Stimulated activated naive CD8-positive, alpha-beta T cell treated with anti-CD3 and anti-CD28 coated beads, Interleukin-15, Interleukin-2, amounts not matched to agents 100 U/mL and 50 U/mL, for 24 hours (primary cell): ENCODE measurements at regions not wholly inside any gene's neighbourhood (a gene's known extent, or its start where the extent isn't known, plus 50 kb on each side); places are given as distances from the start of the nearest gene placed in this dataset.

Experiments
- ATAC-seq: fragments of 150-1000 bp; cut with Tn5 transposase; one replicate; pipeline ENCODE4 v1.10.0; 2021
- DNase-seq: peaks from one replicate; pipeline ENCODE4 v3.0.0; 2021

DNA sequence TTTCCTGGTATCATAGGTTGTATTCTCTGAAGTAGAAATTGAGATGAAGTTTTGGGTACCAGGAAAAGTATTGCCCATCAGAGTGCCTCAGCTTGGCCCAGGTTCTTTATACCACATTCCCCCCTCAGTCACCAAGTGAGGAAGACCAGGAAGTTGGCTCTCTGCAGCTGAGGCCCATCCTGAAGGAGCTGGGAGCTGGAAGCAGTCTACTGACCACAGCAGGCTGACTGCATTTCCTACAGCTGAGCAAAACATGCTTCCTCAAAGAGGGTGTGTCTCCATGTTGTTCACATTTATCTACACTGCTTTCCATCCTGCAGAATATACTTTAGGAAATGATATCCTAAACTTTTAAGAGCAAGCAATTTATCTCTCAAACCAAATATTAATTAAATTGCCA, 654.6 kb downstream of the ELAVL2 start:
- no peak for DNase-seq
- ATAC-seq, result no peak

DNA sequence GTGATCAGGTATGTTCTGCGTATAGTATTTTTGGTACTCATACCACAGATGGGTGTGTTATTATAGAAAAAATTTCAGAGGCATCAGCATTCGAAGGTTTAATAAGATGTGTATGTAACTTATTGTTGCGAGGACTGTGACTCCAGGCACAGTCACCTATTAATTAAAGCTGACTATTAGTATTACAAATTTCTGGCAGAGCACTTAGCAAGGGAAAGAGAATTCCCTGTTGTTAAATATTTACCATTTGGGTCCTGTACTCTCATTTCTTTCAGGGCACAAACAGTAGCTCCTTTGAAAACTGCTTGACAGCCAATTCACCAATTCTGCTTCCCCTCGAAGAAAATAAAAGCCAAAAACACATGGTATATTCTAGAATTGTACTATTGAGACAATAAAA, 653.8 kb downstream of the ELAVL2 start:
- DNase-seq, result no peak
- no peak for ATAC-seq

DNA sequence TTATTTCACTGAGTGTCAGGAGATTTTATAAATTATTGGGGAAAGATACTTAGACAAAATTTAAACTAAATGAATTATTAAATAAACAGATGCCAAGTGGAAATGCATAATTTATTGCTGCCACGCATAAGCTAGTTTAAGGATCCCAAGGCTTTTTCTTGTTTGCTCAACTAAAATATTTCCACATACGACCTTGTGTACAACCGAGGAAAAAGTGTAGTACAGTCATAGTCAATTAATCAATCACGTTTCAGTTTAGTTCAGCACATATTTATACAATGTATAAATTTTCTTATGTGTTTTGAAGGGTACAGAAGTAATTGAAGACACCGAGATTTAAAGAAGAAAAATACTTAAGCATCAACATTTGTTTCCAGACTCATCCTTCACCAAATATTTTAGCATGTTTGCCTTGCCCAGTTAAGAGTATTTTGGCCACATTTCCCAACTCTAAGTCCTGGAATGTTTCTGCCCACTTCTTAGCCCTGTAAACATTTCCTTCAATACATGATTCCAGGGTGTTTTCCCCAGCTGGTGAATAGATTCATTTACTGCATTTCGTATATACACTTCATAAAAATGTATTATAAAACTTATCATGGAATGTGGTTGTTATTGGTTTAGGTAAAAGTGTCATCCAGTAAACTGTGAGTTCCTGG, 652.9 kb downstream of the ELAVL2 start:
- ATAC-seq, result no peak

DNA sequence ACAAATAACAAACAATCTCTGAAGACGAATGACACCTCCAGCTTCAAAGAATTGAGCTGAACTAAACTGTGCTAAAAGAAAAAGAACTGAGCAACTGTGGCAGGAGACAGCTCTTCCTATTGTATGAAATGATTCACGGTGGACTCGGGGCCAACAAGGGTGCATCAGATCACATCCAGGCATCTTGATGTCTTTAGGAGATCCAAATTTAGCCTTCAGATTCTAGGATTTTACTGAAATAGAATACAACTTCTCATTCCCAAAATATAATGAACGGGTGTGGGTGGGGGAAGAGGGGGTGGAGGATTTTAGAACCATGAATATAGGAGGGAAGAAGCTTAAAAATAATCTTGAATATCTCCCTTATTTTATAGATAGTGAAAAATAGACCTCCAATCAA, 631.8 kb downstream of the ELAVL2 start:
- DNase-seq, result no peak
- no peak for ATAC-seq

More for the DNA sequence above, 652.9 kb downstream of the ELAVL2 start:
- DNase-seq, result no peak

- ATAC-seq, result no peak
- DNase-seq, result no peak
These were observed 610.4 kb downstream of the ELAVL2 start for GRCh38 chr9:23215688-23216087.

GRCh38 chr9:23219471-23219870, 606.6 kb downstream of the ELAVL2 start:
- ATAC-seq (no peak), DNase-seq (no peak)

DNA sequence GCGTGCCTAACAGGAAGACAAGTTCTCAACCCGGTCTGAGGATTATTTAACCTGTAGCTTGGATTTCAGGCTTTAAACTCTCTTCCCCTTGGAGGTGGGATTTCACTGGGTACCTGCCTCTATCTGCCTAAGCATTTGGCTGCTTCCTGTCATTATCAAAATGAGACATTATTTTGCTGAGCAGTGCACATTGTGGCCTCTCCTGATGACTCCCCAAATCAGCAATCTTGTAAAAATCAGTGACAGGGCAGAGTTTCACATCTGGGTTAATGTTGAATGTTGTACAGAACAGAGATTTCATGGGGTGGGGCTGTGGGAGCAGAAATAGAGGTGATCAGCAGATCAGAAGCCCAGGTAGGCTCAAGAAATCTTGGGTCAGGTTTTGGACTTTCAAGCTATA, 605.9 kb downstream of the ELAVL2 start:
- DNase-seq (no peak), ATAC-seq (no peak)

DNA sequence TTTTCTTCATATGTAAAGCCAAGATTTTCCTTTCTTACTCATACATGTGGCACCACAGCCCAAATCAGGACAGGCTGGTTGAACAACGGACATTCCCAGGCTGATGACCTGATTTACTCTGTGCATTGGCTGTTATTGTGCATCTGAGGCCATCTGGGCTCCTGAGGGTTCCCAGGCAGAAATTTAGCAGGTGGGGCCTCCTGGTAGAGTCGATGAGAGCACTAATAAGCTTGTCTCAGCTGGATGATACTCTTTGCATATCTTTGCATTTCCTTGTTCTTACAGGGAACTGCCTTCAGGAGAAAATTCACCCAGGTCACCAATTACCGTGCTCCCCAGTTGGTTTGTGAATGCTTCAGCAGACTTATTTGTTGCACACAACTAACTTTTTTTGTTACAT, 605.1 kb downstream of the ELAVL2 start:
- DNase-seq, result no peak
- ATAC-seq, result no peak

DNA sequence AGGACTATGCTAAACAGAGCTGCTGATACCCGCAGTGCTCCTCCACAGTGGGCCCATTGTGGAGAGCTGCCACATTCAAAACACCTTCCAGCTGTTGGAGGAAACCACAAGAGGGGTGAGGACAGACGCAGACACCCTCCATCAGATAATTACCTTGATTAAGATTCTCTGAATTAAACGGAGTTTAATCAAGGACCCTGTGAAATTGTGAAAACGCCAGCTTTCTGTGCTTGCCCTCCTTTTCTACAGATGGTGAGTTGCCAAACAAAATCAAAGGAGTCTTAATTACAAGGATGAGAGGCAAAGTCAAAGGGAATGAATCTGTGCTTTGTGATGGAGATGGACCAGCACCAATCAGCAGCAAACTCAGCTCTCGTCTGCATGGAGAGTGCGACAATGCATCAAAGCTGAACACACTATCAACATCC, 596.1 kb downstream of the ELAVL2 start:
- DNase-seq, result no peak
- no peak for ATAC-seq

DNA sequence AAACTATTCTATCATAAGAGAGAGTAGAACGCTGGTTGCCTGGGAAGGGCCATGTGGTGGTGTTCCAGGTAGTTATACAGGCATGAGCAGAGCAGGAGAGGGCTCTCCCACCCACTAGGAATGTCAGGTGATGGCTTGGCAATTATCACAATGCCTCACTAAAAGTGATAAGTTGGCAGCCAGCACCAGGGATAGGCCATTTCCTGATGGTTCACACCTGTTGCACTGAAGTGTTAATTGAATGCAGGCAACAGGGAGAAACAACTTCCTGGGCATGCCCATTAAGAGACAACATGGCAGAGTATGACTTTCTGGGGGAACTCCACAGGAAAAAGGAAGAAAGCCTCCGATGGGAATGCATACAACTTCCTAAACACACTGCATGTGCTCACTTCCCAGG, 593.2 kb downstream of the ELAVL2 start:
- ATAC-seq (no peak), DNase-seq (no peak)

DNA sequence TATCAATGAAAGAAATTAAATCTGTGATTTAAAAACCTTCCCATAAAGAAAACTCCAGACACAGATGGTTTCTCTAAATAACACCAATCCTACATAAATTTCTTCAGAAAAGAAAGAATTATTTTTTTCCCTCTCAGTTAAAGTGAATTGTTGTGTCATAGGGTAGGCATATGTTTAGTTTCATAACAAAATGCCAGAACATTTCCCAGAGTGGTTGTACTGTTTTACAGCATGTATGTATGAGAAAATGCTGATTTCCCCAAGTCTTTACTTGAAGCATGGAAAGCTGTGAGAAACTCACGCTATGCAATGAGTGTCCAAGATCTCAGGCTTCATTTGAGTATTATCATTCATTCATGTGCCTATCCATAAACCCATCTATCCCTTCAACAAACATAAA, 582.5 kb downstream of the ELAVL2 start:
- DNase-seq (no peak), ATAC-seq (no peak)

GRCh38 chr9:23245067-23245466, 581.0 kb downstream of the ELAVL2 start:
- ATAC-seq, result no peak
- no peak for DNase-seq

GRCh38 chr9:23254404-23255184, 571.4 kb downstream of the ELAVL2 start:
- DNase-seq (no peak), ATAC-seq (no peak)

- DNase-seq (no peak), ATAC-seq (no peak)
These were observed 570.7 kb downstream of the ELAVL2 start for GRCh38 chr9:23255346-23255745.

GRCh38 chr9:23258569-23258968, 567.5 kb downstream of the ELAVL2 start:
- no peak for ATAC-seq
- no peak for DNase-seq

DNA sequence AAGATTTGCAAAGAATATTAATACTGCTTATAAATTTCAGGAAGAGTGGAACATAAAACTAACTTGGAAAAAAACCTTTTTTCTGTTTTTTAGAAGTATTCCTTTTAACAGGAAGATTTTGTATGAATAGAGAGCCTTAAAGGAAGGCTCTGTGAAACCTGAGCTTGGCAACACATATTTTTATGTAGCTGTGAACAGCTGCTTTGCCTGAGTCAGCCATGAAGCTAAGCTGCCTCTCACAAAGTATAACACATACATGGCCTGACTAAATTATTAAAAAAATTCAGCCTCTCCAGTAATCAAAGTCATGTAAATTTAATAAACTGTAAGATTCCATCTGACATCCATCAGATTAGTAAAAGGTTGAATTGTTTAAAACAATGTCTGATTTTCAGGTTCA, 547.5 kb downstream of the ELAVL2 start:
- ATAC-seq (no peak), DNase-seq (no peak)

DNA sequence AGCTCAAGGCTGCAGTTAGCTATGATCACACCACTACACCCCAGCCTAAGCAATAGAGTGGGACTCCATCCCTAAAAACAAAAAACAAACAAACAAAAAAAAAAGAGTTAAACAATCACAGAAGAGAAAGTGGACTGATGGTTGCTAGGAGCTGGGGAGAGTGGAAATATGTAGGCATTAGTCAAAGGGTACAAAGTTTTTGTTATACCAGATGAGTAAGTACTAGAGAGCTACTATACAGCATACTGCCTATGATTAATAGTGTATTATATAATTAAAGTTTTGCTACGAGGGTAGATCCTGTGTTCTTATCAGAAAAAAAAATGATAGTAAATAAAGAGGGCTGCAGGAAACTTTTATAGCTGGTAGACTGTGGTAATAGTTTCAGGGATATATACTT, 538.6 kb downstream of the ELAVL2 start:
- ATAC-seq (no peak), DNase-seq (no peak)

- DNase-seq (no peak), ATAC-seq (no peak)
These were observed 537.5 kb downstream of the ELAVL2 start for GRCh38 chr9:23288545-23288944.

DNA sequence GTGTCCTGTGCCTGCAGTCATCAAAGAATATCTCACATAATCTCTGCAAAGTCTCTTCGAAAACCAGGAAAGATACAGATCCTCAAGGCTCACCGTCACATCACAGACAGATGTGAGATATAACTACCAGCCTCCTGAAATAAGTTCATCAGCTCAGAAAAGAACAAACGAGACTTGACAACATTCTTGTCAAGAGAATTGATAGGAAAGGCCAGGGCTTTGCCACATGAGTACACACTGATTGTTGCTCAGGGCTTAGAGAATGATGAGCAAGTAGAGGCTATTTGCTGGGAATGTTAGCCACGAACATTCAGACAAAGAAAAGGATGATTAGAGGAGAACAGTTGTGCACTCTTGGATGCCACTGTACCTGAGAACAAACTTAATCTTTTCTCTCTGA, 535.1 kb downstream of the ELAVL2 start:
- DNase-seq (no peak), ATAC-seq (no peak)

GRCh38 chr9:23302281-23302680, 523.8 kb downstream of the ELAVL2 start:
- DNase-seq (no peak), ATAC-seq (no peak)

DNA sequence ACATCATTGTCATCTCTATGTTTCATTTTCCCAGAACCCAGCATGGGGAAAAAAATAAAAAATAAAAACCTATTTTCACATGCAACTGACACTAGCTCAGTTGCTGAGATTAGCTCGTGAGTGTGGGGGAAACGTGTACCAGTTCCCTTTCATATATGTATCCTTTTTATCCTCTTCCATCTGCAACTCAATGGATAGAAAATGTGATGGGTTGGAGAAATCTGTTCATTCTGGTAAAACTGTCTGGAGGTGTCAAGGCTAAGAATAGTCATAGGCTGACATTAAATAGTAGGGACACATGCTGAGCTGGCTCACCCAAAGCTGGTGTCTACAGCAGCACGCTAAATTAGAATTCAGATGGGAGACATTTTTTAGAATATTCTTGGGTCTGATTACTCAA, 519.3 kb downstream of the ELAVL2 start:
- no peak for ATAC-seq

DNA sequence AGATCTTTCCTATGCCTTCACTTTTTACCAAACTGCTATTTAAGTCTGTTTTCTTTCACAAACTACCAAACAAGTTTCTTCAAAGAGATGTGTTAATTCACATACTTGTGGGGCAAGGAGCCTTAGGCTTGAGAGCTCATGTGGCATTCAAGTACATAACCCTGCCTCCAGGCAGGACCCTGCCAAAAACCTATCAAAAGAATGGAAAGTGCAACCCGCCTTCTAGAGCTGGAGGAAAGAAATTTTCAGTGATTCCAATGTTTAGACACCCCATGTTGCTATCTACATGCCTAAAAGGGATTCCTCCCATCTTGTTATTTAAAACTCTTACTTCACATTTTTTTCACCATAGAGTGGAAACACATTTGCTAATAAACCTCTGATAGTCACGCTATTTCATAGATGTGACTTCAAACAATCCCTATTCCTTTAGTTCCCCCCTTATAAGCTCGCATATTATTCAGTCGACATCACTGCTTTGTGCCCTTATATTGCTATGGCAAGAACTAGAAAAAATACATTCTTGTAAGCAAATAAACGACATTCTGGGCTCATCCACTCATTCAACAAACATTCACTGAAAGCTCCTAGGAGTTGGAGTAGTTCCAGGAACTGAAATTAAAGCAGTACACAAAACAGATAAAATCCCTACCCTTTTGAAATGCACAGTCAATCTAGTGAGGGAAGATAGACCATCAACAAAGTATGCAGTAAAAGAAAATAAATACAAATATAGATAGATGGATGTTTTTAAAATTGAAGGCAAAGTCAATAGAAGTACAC, 518.1 kb downstream of the ELAVL2 start:
- ATAC-seq (no peak), DNase-seq (no peak)

More for the DNA sequence above, 519.3 kb downstream of the ELAVL2 start:
- DNase-seq, result no peak

DNA sequence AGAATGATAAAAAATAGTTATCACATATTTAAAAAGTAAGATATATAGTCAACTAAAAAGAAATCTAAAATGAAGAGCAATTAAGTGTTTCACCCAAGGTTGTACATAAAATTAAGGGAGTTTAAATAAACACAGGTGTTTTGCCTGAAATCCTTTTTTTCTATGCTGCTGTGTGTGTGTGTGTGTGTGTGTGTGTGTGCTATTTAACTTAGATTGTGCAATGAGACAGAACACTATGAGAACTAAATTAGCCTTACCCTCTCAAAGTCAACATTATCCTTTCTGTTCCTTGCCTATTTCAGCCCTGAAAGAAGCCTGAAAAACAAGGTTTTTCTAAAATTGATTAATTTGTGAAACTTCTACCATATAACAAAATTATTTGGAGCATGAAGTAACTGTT, 516.2 kb downstream of the ELAVL2 start:
- ATAC-seq (no peak), DNase-seq (no peak)
